ENCODE measurements at regions not wholly inside any gene's neighbourhood (a gene's known extent, or its start where the extent isn't known, plus 50 kb on each side); places are given as distances from the start of the nearest gene placed in this dataset.
"Not testable (repeated sequence)": the region's sequence is repeated elsewhere in the genome, so short reads cannot be mapped to it uniquely, and the experiment has no call there.

DNA sequence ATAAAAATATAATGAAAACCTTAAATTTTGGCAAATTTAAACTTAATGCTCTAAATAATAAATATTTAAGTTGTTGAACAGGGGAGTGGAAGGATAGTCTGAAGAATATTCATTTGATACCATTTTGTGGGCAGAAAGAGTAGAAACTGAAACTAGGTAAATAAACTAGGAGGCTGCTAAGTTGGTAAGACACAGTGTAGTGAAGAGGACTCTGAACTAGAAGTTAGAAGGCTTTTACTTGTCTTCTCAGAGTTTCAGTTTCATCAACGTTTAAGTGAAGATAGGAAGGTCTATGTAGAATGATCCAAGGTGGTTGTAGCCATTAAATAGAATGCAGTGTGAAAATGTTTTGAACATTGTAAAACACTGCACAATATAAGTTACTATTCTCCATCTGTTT lies 516.9 kb downstream of the AMY1C start:
- Mint-ChIP-seq H3K36me3 (ENCODE audit: low read depth) (no peaks in the 10 kb centered on the region), H3K4me1 (ENCODE audit: low read depth) (no peaks in the 10 kb centered on the region), H3K27me3 (ENCODE audit: low read depth) (no peaks in the 10 kb centered on the region), H3K9me3 (ENCODE audit: insufficient read depth) (peaks cover 4% of the 10 kb centered on the region), H3K27ac (no peak overlapping the region), H3K4me3 (no peak overlapping the region)
- ChIA-PET CTCF (no interaction called here), POLR2A (no interaction called here)
- no peak for DNase-seq
- ATAC-seq = no peak

DNA sequence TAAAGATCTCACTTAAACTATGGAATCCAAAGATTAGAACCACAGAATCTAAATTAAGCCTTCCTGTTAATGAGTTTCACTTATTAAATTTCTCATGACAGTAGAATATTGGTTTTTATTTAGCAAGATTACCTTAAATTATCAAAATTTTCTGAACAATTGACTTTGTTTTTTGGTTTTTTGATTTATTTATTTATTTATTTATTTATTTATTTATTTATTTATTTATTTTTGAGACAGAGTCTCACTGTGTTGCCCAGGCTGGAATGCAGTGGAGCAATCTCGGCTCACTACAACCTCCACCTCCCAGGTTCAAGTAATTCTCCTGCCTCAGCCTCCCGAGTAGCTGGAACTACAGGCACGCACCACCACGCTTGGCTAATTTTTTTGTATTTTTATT lies 538.6 kb downstream of the AMY1C start:
- H3K36me3 Mint-ChIP-seq (ENCODE audit: low read depth); CTCF ChIA-PET; H3K4me3 Mint-ChIP-seq; DNase-seq; H3K4me1 Mint-ChIP-seq (ENCODE audit: low read depth); ATAC-seq; H3K9me3 Mint-ChIP-seq (ENCODE audit: insufficient read depth); POLR2A ChIA-PET; H3K27ac Mint-ChIP-seq; H3K27me3 Mint-ChIP-seq (ENCODE audit: low read depth): not testable (repeated sequence)

- POLR2A ChIA-PET = no interaction called here
- no peak overlapping the region for H3K4me3 Mint-ChIP-seq
- H3K4me1 Mint-ChIP-seq (ENCODE audit: low read depth) = no peaks in the 10 kb centered on the region
- CTCF ChIA-PET = no interaction called here
- DNase-seq = no peak
- no peak for ATAC-seq
- H3K27ac Mint-ChIP-seq = no peak overlapping the region
- H3K9me3 Mint-ChIP-seq (ENCODE audit: insufficient read depth) = peaks cover under 1% of the 10 kb centered on the region
- H3K36me3 Mint-ChIP-seq (ENCODE audit: low read depth) = no peaks in the 10 kb centered on the region
- H3K27me3 Mint-ChIP-seq (ENCODE audit: low read depth) = no peaks in the 10 kb centered on the region
Measured at GRCh38 chr1:104291156-104291555, 541.5 kb downstream of the AMY1C start.

DNA sequence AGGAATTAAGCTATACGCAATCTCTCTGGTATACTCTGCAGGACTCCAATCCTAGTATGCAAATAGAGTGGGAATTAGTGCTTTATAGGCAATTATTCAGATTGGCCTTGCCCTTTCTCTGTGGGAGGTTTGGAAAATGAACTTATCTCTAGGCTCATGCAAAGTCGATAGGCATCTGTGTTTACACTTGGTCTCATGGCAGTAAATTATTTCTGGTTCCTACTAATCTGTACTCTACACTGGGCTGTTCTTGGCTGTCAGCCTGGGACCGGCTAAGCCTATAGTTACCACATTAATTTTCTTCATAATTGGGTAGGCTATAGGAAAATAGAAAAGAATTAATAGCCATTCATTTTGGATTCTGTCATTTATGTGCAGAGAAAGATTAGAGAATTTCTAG lies 544.6 kb downstream of the AMY1C start:
- no peak overlapping the region for H3K27ac Mint-ChIP-seq
- no peaks in the 10 kb centered on the region for H3K36me3 Mint-ChIP-seq (ENCODE audit: low read depth)
- no peaks in the 10 kb centered on the region for H3K27me3 Mint-ChIP-seq (ENCODE audit: low read depth)
- H3K4me3 Mint-ChIP-seq = no peak overlapping the region
- no peak for ATAC-seq
- ChIA-PET POLR2A (no interaction called here), CTCF (no interaction called here)
- peaks cover 5% of the 10 kb centered on the region for H3K9me3 Mint-ChIP-seq (ENCODE audit: insufficient read depth)
- no peak for DNase-seq
- H3K4me1 Mint-ChIP-seq (ENCODE audit: low read depth) = no peaks in the 10 kb centered on the region

DNA sequence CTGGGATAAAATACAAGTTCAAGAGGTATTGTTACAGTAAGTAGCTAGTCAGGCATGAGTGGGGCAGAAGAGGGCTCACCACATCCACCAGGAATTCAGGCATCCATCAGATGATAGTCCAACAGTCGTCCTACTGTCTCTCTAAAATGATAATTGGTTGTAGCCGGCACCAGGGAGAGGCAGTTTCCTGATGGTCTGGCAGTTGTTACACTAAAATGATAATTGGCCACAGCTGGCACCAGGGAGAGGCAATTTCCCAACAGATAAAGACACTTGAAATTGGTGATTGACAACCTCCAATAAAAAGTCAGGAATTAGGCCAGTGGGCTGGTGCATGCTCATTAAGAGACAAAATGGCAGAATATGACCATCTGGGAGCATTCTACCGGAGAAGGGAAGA lies 545.8 kb downstream of the AMY1C start:
- no peaks in the 10 kb centered on the region for H3K27me3 Mint-ChIP-seq (ENCODE audit: low read depth)
- H3K4me1 Mint-ChIP-seq (ENCODE audit: low read depth) = no peaks in the 10 kb centered on the region
- DNase-seq (no peak), ATAC-seq (no peak)
- no peaks in the 10 kb centered on the region for H3K36me3 Mint-ChIP-seq (ENCODE audit: low read depth)
- POLR2A ChIA-PET = no interaction called here
- H3K27ac Mint-ChIP-seq = no peak overlapping the region
- H3K9me3 Mint-ChIP-seq (ENCODE audit: insufficient read depth) = peaks cover 5% of the 10 kb centered on the region
- H3K4me3 Mint-ChIP-seq = no peak overlapping the region
- CTCF ChIA-PET = no interaction called here

DNA sequence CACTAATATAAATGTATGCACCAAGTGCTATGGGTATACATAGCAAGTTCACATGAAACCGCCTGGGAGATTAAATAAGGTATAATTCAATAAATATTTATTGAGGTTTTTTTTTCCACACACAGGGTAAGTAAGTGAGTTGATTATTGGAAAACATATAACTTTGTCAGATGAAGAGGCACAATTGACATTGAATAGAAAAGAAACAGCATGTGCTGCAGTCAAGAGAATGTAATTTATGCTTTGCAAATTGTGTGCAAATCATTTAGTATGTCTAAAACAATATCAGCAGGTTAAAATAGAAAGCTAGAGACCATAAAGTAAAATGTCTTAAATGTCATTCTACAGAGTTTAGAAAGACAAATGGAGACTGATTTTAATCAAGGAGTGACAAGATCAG lies 560.0 kb downstream of the AMY1C start:
- no peaks in the 10 kb centered on the region for H3K36me3 Mint-ChIP-seq (ENCODE audit: low read depth)
- H3K9me3 Mint-ChIP-seq (ENCODE audit: insufficient read depth) = peaks cover 13% of the 10 kb centered on the region
- H3K4me3 Mint-ChIP-seq = no peak overlapping the region
- no peaks in the 10 kb centered on the region for H3K27me3 Mint-ChIP-seq (ENCODE audit: low read depth)
- H3K4me1 Mint-ChIP-seq (ENCODE audit: low read depth) = no peaks in the 10 kb centered on the region
- no peak overlapping the region for H3K27ac Mint-ChIP-seq
- ChIA-PET POLR2A (no interaction called here), CTCF (no interaction called here)
- ATAC-seq (no peak), DNase-seq (no peak)

GRCh38 chr1:104315823-104316222 lies 566.1 kb downstream of the AMY1C start:
- DNase-seq = no peak
- ChIA-PET CTCF (no interaction called here), POLR2A (no interaction called here)
- H3K27ac Mint-ChIP-seq = no peak overlapping the region
- no peaks in the 10 kb centered on the region for H3K4me1 Mint-ChIP-seq (ENCODE audit: low read depth)
- ATAC-seq = no peak
- H3K27me3 Mint-ChIP-seq (ENCODE audit: low read depth) = no peaks in the 10 kb centered on the region
- peaks cover 14% of the 10 kb centered on the region for H3K9me3 Mint-ChIP-seq (ENCODE audit: insufficient read depth)
- no peak overlapping the region for H3K4me3 Mint-ChIP-seq
- H3K36me3 Mint-ChIP-seq (ENCODE audit: low read depth) = no peaks in the 10 kb centered on the region

DNA sequence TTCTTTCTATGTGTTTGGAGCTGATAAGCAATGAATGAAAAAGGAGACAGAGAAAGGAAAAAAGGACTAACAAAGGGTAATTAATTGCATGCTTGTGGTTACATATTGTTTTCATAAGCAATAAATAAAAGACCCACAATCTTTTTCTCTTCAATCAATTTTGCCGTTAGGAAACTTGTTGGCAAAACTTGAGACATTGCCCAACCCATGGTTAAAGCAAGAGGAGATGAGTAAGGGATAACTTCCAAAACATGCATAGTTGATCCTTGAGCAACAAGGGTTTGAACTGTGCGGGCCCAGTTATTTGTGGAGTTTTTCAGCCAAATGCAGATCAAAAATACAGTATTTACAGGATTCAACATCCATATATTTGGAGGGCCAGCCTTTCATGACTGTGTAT lies 572.4 kb downstream of the AMY1C start:
- POLR2A ChIA-PET = no interaction called here
- H3K36me3 Mint-ChIP-seq (ENCODE audit: low read depth) = no peaks in the 10 kb centered on the region
- H3K27ac Mint-ChIP-seq = no peak overlapping the region
- H3K4me3 Mint-ChIP-seq = no peak overlapping the region
- no peaks in the 10 kb centered on the region for H3K27me3 Mint-ChIP-seq (ENCODE audit: low read depth)
- ATAC-seq (no peak), DNase-seq (no peak)
- peaks cover 19% of the 10 kb centered on the region for H3K9me3 Mint-ChIP-seq (ENCODE audit: insufficient read depth)
- CTCF ChIA-PET = no interaction called here
- no peaks in the 10 kb centered on the region for H3K4me1 Mint-ChIP-seq (ENCODE audit: low read depth)

GRCh38 chr1:104329278-104329677 lies 579.6 kb downstream of the AMY1C start:
- H3K4me1 Mint-ChIP-seq (ENCODE audit: low read depth) = no peaks in the 10 kb centered on the region
- DNase-seq (no peak), ATAC-seq (no peak)
- no peaks in the 10 kb centered on the region for H3K27me3 Mint-ChIP-seq (ENCODE audit: low read depth)
- ChIA-PET CTCF (no interaction called here), POLR2A (no interaction called here)
- no peaks in the 10 kb centered on the region for H3K36me3 Mint-ChIP-seq (ENCODE audit: low read depth)
- H3K27ac Mint-ChIP-seq = no peak overlapping the region
- H3K4me3 Mint-ChIP-seq = no peak overlapping the region
- H3K9me3 Mint-ChIP-seq (ENCODE audit: insufficient read depth) = peaks cover 10% of the 10 kb centered on the region

GRCh38 chr1:104331763-104332162 lies 582.1 kb downstream of the AMY1C start:
- no peaks in the 10 kb centered on the region for H3K27me3 Mint-ChIP-seq (ENCODE audit: low read depth)
- no peaks in the 10 kb centered on the region for H3K4me1 Mint-ChIP-seq (ENCODE audit: low read depth)
- DNase-seq (no peak), ATAC-seq (no peak)
- ChIA-PET POLR2A (no interaction called here), CTCF (no interaction called here)
- H3K4me3 Mint-ChIP-seq = no peak overlapping the region
- H3K27ac Mint-ChIP-seq = no peak overlapping the region
- peaks cover 6% of the 10 kb centered on the region for H3K9me3 Mint-ChIP-seq (ENCODE audit: insufficient read depth)
- H3K36me3 Mint-ChIP-seq (ENCODE audit: low read depth) = no peaks in the 10 kb centered on the region

- H3K4me1 Mint-ChIP-seq (ENCODE audit: low read depth); DNase-seq; H3K9me3 Mint-ChIP-seq (ENCODE audit: insufficient read depth); CTCF ChIA-PET; H3K27ac Mint-ChIP-seq; H3K4me3 Mint-ChIP-seq; POLR2A ChIA-PET; H3K27me3 Mint-ChIP-seq (ENCODE audit: low read depth); H3K36me3 Mint-ChIP-seq (ENCODE audit: low read depth); ATAC-seq: not testable (repeated sequence)
Measured at GRCh38 chr1:104337927-104338326, 588.2 kb downstream of the AMY1C start.

DNA sequence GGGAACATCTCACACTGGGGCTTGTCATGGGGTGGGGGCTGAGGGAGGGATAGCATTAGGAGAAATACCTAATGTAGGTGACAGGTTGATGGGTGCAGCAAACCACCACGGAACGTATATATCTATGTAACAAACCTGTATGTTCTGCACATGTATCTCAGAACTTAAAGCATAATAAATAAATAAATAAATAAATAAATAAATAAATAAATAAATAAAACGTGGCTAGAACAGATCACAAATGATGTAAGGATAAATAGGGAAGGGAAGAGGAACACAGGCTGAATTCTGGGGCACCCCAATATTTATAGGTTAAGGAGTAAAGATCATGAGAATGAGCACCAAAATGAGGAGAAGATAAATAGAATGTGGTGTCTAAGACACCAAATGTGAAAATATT lies 592.2 kb downstream of the AMY1C start:
- Mint-ChIP-seq H3K27me3 (ENCODE audit: low read depth) (no peaks in the 10 kb centered on the region), H3K36me3 (ENCODE audit: low read depth) (no peaks in the 10 kb centered on the region), H3K27ac (no peak overlapping the region), H3K4me3 (no peak overlapping the region), H3K9me3 (ENCODE audit: insufficient read depth) (peaks cover 12% of the 10 kb centered on the region), H3K4me1 (ENCODE audit: low read depth) (no peaks in the 10 kb centered on the region)
- ChIA-PET CTCF (no interaction called here), POLR2A (no interaction called here)
- ATAC-seq (no peak), DNase-seq (no peak)

DNA sequence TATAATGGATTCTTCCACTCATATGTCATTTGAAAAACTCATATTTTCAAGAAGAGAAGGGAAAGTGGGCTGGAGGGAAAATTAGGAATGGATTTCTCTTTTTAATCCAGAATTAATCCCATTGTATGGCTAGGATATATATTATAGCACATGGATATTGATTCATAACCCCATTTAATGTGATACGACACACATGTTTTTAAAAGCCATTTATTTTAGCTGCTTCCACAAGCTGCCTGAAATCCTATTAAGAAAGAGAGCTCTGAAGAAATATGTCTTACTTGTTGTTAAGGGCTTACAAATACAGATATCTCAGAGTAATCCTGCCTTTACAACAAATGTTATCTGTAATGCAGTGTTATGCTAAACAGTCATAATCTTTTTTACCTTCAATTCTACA lies 598.6 kb downstream of the AMY1C start:
- DNase-seq (no peak), ATAC-seq (no peak)
- Mint-ChIP-seq H3K4me1 (ENCODE audit: low read depth) (no peaks in the 10 kb centered on the region), H3K9me3 (ENCODE audit: insufficient read depth) (peaks cover 11% of the 10 kb centered on the region), H3K27me3 (ENCODE audit: low read depth) (no peaks in the 10 kb centered on the region), H3K36me3 (ENCODE audit: low read depth) (no peaks in the 10 kb centered on the region), H3K4me3 (no peak overlapping the region), H3K27ac (no peak overlapping the region)
- CTCF ChIA-PET = no interaction called here
- POLR2A ChIA-PET = no interaction called here

- Mint-ChIP-seq H3K27ac (no peak overlapping the region), H3K4me1 (ENCODE audit: low read depth) (no peaks in the 10 kb centered on the region), H3K27me3 (ENCODE audit: low read depth) (no peaks in the 10 kb centered on the region), H3K36me3 (ENCODE audit: low read depth) (no peaks in the 10 kb centered on the region), H3K9me3 (ENCODE audit: insufficient read depth) (peaks cover 8% of the 10 kb centered on the region), H3K4me3 (no peak overlapping the region)
- ChIA-PET POLR2A (no interaction called here), CTCF (no interaction called here)
- no peak for ATAC-seq
- no peak for DNase-seq
Measured at GRCh38 chr1:104353580-104353979, 603.9 kb downstream of the AMY1C start.

All from activated CD8-positive, alpha-beta T cell treated with anti-CD3 and anti-CD28 coated beads, Interleukin-2, amount 10 ng/mL, durations not matched to agents 7 days and 5 days (primary cell).